Stomach smooth muscle (tissue), 2 donors: ENCODE measurements at regions not wholly inside any gene's neighbourhood (a gene's known extent, or its start where the extent isn't known, plus 50 kb on each side); places are given as distances from the start of the nearest gene placed in this dataset.
"Not testable (repeated sequence)": the region's sequence is repeated elsewhere in the genome, so short reads cannot be mapped to it uniquely, and the experiment has no call there.

Experiments
- H3K27ac ChIP-seq: one replicate; pipeline ENCODE4 v1.7.0; 2013; ENCODE audit warnings: mild to moderate bottlenecking, low read length, inconsistent platforms
- H3K27me3 ChIP-seq, 2 donors: one replicate each; pipeline ENCODE4 v1.7.0; 2013; ENCODE audit warnings: low read length in 2 of 2; ENCODE audit not compliant: insufficient read depth in 2 of 2, control insufficient read depth in 1 of 2
- H3K36me3 ChIP-seq, 2 donors: one replicate each; pipeline ENCODE4 v1.7.0; 2013; ENCODE audit warnings: low read length in 2 of 2; ENCODE audit not compliant: control insufficient read depth in 2 of 2, insufficient read depth in 2 of 2
- H3K4me1 ChIP-seq: one replicate; pipeline ENCODE4 v1.7.0; 2013; ENCODE audit warnings: low read length; ENCODE audit not compliant: control insufficient read depth, insufficient read depth
- H3K4me3 ChIP-seq, 2 donors: one replicate each; pipeline ENCODE4 v1.7.0; 2013; ENCODE audit warnings: low read length in 2 of 2
- H3K9ac ChIP-seq, 2 donors: one replicate each; pipeline ENCODE4 v1.7.0; 2013; ENCODE audit warnings: low read length in 2 of 2, mild to moderate bottlenecking in 1 of 2
- H3K9me3 ChIP-seq, 2 donors: one replicate each; pipeline ENCODE4 v1.7.0; 2013; ENCODE audit warnings: low read length in 2 of 2; ENCODE audit not compliant: control insufficient read depth in 2 of 2
- donor health status: healthy.
- donor health status: Pancreatic carcinoma.

DNA sequence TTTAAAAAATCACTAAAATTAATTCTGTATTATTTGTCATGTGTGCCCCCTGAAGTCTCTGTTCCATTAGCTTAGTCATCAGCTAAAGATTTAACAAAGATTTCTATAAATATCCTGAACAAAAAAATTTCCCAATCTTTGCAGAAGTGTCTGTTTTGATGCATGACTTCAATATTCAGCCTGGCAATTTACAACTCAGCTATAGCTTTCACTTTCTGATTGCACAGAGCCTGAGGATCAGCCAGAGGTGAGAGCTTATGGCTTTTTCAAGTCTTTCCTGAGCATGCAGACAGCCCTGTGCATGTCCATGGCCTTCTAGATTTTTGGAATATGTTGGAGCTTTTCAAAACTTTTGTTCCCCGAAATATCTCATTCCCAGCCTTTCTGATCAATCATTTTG lies 420.1 kb downstream of the ZNF674 start:
- Histone ChIP-seq H3K36me3 (no peaks in the 10 kb centered on the region), H3K4me3 (no peak overlapping the region), H3K27me3 (no peaks in the 10 kb centered on the region), H3K27ac (no peak overlapping the region), H3K9ac (no peak overlapping the region), H3K9me3 (no peaks in the 10 kb centered on the region), H3K4me1 (no peaks in the 10 kb centered on the region)

DNA sequence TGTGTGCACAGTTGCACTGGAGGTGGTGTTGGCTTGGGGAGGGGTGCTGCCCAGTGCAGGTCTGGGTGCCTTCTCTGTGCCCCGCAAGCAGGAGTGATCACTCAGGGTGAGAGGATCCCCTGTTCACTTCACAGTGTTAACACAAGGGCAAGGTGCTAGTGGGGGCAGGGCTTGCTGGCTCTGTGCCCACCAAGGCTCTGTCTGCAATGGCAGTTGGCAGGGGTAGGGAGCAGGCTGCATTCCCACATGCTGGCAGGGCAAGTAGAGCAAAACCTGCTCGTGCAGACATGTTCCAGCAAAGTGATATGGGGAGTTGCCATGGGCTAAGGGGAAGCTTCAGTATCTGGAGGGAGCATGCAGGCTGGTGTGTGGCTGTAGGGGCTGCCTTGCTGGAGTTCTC lies 428.0 kb downstream of the ZNF674 start:
- Histone ChIP-seq H3K9ac (no peak overlapping the region), H3K27me3 (peaks cover 0 to 2% of the 10 kb centered on the region in 2 donors), H3K36me3 (no peaks in the 10 kb centered on the region), H3K27ac (no peak overlapping the region), H3K4me3 (no peak overlapping the region), H3K4me1 (no peaks in the 10 kb centered on the region), H3K9me3 (no peaks in the 10 kb centered on the region)

DNA sequence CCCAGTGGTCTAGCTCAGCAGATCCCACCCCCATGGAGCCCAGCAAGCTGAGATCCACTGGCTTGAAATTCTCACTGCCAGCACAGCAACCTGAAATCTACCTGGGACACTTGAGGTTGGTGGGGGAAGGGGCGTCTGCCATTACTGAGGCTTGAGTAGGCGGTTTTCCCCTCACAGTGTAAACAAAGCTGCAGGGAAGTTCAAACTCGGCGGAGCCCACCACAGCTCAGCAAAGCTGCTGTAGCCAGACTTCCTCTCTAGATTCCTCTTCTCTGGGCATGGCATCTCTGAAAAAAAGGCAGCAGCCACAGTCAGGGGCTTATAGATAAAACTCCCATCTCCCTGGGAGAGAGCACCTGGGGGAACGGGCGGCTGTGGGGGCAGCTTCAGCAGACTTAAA lies 457.9 kb downstream of the ZNF674 start:
- H3K4me1 ChIP-seq, result not testable (repeated sequence)

DNA sequence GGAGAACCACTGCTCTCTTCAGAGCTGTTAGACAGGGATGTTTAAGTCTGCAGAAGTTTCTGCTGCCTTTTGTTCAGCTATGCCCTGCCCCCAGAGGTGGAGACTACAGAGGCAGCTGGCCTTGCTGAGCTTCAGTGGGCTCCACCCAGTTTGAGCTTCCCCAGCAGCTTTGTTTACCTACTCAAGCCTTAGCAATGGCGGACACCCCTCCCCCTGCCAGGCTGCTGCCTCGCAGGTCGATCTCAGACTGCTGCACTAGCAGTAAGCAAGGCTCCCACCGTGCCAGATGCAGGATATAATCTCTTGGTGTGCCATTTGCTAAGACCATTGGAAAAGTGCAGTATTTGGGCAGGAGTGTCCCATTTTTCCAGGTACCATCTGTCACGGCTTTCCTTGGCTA lies 465.1 kb downstream of the ZNF674 start:
- H3K27me3 ChIP-seq, H3K27ac ChIP-seq, H3K9me3 ChIP-seq, H3K4me3 ChIP-seq, H3K9ac ChIP-seq, H3K36me3 ChIP-seq, H3K4me1 ChIP-seq: not testable (repeated sequence)

More for the DNA sequence above, 457.9 kb downstream of the ZNF674 start:
- H3K9me3 ChIP-seq, H3K27ac ChIP-seq, H3K27me3 ChIP-seq, H3K36me3 ChIP-seq, H3K9ac ChIP-seq, H3K4me3 ChIP-seq: not testable (repeated sequence)

- no peaks in the 10 kb centered on the region for H3K27me3 ChIP-seq
- no peak overlapping the region for H3K27ac ChIP-seq
- no peaks in the 10 kb centered on the region for H3K4me1 ChIP-seq
- no peaks in the 10 kb centered on the region for H3K9me3 ChIP-seq
- H3K4me3 ChIP-seq, result no peak overlapping the region
- no peaks in the 10 kb centered on the region for H3K36me3 ChIP-seq
- no peak overlapping the region for H3K9ac ChIP-seq
Observed at GRCh38 chrX:46072791-46073190, 472.4 kb downstream of the ZNF674 start.

DNA sequence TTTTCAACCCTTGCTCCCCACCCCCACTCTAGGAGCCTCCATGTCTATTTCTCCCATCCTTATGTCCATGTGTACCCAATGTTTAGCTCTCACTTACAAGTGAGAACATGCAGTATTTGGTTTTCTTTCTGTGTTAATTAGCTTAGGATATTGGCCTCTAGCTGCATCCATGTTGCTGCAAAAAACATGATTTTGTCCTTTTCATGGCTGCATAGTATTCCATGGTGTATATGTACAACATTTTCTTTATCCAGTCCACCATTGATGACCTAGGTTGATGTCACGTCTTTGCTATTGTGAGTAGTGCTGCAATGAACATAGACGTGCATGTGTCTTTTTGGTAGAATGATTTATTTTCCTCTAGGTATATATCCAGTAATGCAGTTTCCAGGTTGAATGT lies 472.8 kb downstream of the ZNF674 start:
- Histone ChIP-seq H3K4me3 (no peak overlapping the region), H3K4me1 (no peaks in the 10 kb centered on the region), H3K9me3 (no peaks in the 10 kb centered on the region), H3K27ac (no peak overlapping the region), H3K36me3 (no peaks in the 10 kb centered on the region), H3K27me3 (no peaks in the 10 kb centered on the region), H3K9ac (no peak overlapping the region)

DNA sequence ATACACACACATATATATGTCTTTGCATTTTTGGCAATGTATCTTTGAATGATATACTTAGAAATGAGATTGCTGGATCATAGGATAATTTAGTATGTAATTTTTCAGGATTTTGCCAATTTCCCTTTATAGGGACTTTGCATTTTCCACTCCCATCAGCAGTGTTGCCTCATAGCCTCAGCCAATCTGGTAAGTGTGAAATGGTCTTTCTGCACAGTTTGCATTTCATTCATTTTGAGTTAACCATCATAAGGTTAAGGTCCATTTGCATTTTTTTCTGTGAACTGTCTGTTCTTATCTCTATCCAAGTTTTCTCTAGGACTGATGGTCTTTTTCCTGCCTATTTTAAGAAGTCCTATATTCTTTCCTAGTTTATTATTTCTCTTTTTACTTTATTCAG lies 474.8 kb downstream of the ZNF674 start:
- Histone ChIP-seq H3K36me3 (no peaks in the 10 kb centered on the region), H3K27ac (no peak overlapping the region), H3K9me3 (no peaks in the 10 kb centered on the region), H3K9ac (no peak overlapping the region), H3K4me3 (no peak overlapping the region), H3K27me3 (no peaks in the 10 kb centered on the region), H3K4me1 (no peaks in the 10 kb centered on the region)

- Histone ChIP-seq H3K4me1 (no peaks in the 10 kb centered on the region), H3K27me3 (no peaks in the 10 kb centered on the region), H3K27ac (no peak overlapping the region), H3K9ac (no peak overlapping the region), H3K36me3 (no peaks in the 10 kb centered on the region), H3K4me3 (no peak overlapping the region), H3K9me3 (peaks cover 0 to 1% of the 10 kb centered on the region in 2 donors)
Observed at GRCh38 chrX:46059316-46059715, 485.9 kb downstream of the ZNF674 start.

GRCh38 chrX:46044486-46044885 lies 500.7 kb downstream of the ZNF674 start:
- no peaks in the 10 kb centered on the region for H3K27me3 ChIP-seq

DNA sequence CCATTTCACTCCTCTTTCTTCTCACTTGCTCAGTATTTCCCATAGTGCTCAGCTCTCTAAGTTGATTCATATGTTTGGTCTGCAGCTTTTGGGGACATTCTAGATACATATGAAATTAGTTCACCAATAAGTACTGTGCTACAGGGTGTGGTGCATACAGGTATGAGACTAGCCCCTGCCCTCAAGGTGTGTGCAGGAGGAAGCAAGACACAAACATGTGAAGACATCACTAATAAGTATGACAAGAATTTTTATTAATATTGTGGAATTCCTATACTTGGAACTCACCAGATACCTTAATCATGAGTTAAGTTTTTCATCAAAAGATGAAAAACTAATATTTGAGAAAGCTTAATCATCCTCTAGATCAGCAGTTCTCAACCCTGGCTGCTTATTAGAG lies 505.2 kb downstream of the ZNF674 start:
- no peak overlapping the region for H3K4me3 ChIP-seq
- no peaks in the 10 kb centered on the region for H3K36me3 ChIP-seq
- H3K9ac ChIP-seq, result no peak overlapping the region
- H3K27me3 ChIP-seq, result no peaks in the 10 kb centered on the region
- no peak overlapping the region for H3K27ac ChIP-seq
- peaks cover 0 to 5% of the 10 kb centered on the region in 2 donors for H3K9me3 ChIP-seq
- no peaks in the 10 kb centered on the region for H3K4me1 ChIP-seq

More at GRCh38 chrX:46044486-46044885, 500.7 kb downstream of the ZNF674 start:
- no peak overlapping the region for H3K9ac ChIP-seq
- no peak overlapping the region for H3K4me3 ChIP-seq
- H3K9me3 ChIP-seq, result peaks cover 0 to 5% of the 10 kb centered on the region in 2 donors
- H3K36me3 ChIP-seq, result no peaks in the 10 kb centered on the region
- H3K4me1 ChIP-seq, result no peaks in the 10 kb centered on the region
- H3K27ac ChIP-seq, result no peak overlapping the region

DNA sequence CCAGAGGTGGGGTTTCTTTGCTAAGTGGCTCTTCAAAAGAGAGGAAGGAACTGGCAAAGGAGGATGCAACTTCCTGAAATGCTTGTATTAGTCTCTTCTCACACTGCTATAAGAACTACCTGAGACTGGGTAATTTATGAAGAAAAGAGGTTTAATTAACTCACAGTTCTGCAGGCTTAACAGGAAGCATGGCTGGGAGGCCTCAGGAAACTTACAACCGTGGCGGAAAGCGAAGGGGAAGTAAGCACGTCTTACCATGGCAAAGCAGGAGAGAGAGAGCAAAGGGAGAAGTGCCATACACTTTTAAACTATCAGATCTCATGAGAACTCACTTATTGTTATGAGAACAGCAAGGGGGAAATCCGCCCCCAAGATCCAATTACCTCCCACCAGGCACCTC lies 505.7 kb downstream of the ZNF674 start:
- Histone ChIP-seq H3K9me3 (peaks cover 0 to 5% of the 10 kb centered on the region in 2 donors), H3K4me3 (no peak overlapping the region), H3K4me1 (no peaks in the 10 kb centered on the region), H3K9ac (no peak overlapping the region), H3K27me3 (no peaks in the 10 kb centered on the region), H3K36me3 (no peaks in the 10 kb centered on the region), H3K27ac (no peak overlapping the region)
